ENCODE measurements at regions not wholly inside any gene's neighbourhood (a gene's known extent, or its start where the extent isn't known, plus 50 kb on each side); places are given as distances from the start of the nearest gene placed in this dataset.
"Not testable (repeated sequence)": the region's sequence is repeated elsewhere in the genome, so short reads cannot be mapped to it uniquely, and the experiment has no call there.

DNA sequence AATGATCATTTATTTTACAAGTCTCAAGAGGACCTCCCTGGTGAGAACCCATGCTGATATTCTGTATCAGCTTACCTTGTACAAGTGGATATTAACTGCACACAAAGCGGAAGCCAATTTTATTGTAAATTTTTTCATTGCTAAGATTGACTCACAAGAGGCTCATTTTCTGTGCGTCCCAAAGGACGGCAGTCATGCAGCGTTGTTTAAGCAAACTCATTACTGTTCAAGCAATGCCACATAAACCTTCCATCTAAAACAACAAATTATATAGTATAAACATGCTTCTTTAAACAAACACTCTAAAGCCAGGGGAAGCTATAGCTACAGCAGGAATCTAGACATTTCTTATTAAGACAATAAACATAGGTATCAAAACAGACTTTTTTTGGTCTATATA is 575.3 kb downstream of the FRK start:
- H2AFZ ChIP-seq (ENCODE audit: insufficient read depth, low read depth, low read length, poor library complexity, severe bottlenecking): no peak overlapping the region
- Mint-ChIP-seq H3K36me3 (no peaks in the 10 kb centered on the region), H3K27ac (no peak overlapping the region), H3K4me1 (no peaks in the 10 kb centered on the region), H3K9me3 (peaks cover 0 to 15% (median 3%) of the 10 kb centered on the region in 7 donors), H3K4me3 (no peak overlapping the region), H3K27me3 (ENCODE audit: low read depth in 3 of 3) (no peaks in the 10 kb centered on the region)
- intact Hi-C loops (cut with micrococcal nuclease): no loop called here
- H4K20me1 ChIP-seq (ENCODE audit: insufficient read depth, low read length): no peaks in the 10 kb centered on the region
- TF ChIP-seq, protein P1, sequence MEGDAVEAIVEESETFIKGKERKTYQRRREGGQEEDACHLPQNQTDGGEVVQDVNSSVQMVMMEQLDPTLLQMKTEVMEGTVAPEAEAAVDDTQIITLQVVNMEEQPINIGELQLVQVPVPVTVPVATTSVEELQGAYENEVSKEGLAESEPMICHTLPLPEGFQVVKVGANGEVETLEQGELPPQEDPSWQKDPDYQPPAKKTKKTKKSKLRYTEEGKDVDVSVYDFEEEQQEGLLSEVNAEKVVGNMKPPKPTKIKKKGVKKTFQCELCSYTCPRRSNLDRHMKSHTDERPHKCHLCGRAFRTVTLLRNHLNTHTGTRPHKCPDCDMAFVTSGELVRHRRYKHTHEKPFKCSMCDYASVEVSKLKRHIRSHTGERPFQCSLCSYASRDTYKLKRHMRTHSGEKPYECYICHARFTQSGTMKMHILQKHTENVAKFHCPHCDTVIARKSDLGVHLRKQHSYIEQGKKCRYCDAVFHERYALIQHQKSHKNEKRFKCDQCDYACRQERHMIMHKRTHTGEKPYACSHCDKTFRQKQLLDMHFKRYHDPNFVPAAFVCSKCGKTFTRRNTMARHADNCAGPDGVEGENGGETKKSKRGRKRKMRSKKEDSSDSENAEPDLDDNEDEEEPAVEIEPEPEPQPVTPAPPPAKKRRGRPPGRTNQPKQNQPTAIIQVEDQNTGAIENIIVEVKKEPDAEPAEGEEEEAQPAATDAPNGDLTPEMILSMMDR (IDR thresholded peaks at IDR 0.05): no peak
- H3K4me2 ChIP-seq (replicated peaks; ENCODE audit: extremely low read depth, low read length, poor library complexity, severe bottlenecking): no peak overlapping the region
- DNase-seq: no peak
- H3K4me1 ChIP-seq (ENCODE audit: control insufficient read depth in 1 of 2, insufficient read depth in 2 of 2, low read length in 2 of 2): no peaks in the 10 kb centered on the region
- no peak overlapping the region for H3K9ac ChIP-seq (ENCODE audit: insufficient read depth, low read length, poor library complexity, severe bottlenecking)
- peaks cover 8 to 14% of the 10 kb centered on the region in 2 donors for H3K9me3 ChIP-seq (replicated peaks in 1 of 2; ENCODE audit: control insufficient read depth in 1 of 2, insufficient read depth in 1 of 2, low read length in 2 of 2)
- H3K4me3 ChIP-seq (replicated peaks in 1 of 3; ENCODE audit: low read depth in 2 of 3, low read length in 3 of 3): no peak overlapping the region
- WGBS (ENCODE audit: insufficient coverage): no CpG with 5 or more reads among the region's 4 CpGs
- no peaks in the 10 kb centered on the region for H3K36me3 ChIP-seq (replicated peaks in 1 of 2; ENCODE audit: control insufficient read depth in 1 of 2, insufficient read depth in 2 of 2, low read length in 2 of 2)
- H3K27me3 ChIP-seq (ENCODE audit: control insufficient read depth in 2 of 2, insufficient read depth in 2 of 2, low read length in 2 of 2): no peaks in the 10 kb centered on the region
- no peak overlapping the region for H3K27ac ChIP-seq (ENCODE audit: low read depth in 1 of 2, low read length in 2 of 2)
- no peaks in the 10 kb centered on the region for H3K79me2 ChIP-seq (ENCODE audit: insufficient read depth, low read length)

DNA sequence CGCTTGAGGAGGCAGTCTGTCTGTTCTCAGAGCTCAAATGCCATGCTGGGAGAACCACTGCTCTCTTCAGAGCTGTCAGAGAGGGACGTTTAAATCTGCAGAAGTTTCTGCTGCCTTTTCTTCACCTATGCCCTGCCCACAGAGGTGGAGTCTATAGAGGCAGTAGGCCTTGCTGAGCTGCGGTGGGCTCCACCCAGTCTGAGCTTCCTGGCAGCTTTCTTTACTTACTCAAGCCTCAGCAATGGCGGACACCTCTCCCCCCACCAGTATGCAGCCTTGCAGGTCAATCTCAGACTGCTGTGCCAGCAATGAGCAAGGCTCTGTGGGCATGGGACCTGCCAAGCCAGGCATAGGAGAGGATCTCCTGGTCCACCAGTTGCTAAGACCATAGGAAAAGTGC is 580.1 kb downstream of the FRK start:
- Mint-ChIP-seq H3K9me3 (peaks cover 0 to 16% (median 10%) of the 10 kb centered on the region in 7 donors), H3K27ac (peak overlapping the region in 1 of 7 donors; percentile 5)
- intact Hi-C loops (cut with micrococcal nuclease); H3K4me1 ChIP-seq (ENCODE audit: control insufficient read depth in 1 of 2, insufficient read depth in 2 of 2, low read length in 2 of 2); H3K27me3 Mint-ChIP-seq (ENCODE audit: low read depth in 3 of 3); H3K4me3 ChIP-seq (replicated peaks in 1 of 3; ENCODE audit: low read depth in 2 of 3, low read length in 3 of 3); H4K20me1 ChIP-seq (ENCODE audit: insufficient read depth, low read length); H3K4me2 ChIP-seq (replicated peaks; ENCODE audit: extremely low read depth, low read length, poor library complexity, severe bottlenecking); H3K27ac ChIP-seq (ENCODE audit: low read depth in 1 of 2, low read length in 2 of 2); H3K27me3 ChIP-seq (ENCODE audit: control insufficient read depth in 2 of 2, insufficient read depth in 2 of 2, low read length in 2 of 2); H2AFZ ChIP-seq (ENCODE audit: insufficient read depth, low read depth, low read length, poor library complexity, severe bottlenecking); H3K36me3 ChIP-seq (replicated peaks in 1 of 2; ENCODE audit: control insufficient read depth in 1 of 2, insufficient read depth in 2 of 2, low read length in 2 of 2); H3K79me2 ChIP-seq (ENCODE audit: insufficient read depth, low read length); DNase-seq; H3K36me3 Mint-ChIP-seq; H3K4me3 Mint-ChIP-seq; H3K9ac ChIP-seq (ENCODE audit: insufficient read depth, low read length, poor library complexity, severe bottlenecking); H3K4me1 Mint-ChIP-seq: not testable (repeated sequence)
- H3K9me3 ChIP-seq (replicated peaks in 1 of 2; ENCODE audit: control insufficient read depth in 1 of 2, insufficient read depth in 1 of 2, low read length in 2 of 2): peaks cover 10 to 13% of the 10 kb centered on the region in 2 donors
- WGBS (ENCODE audit: insufficient coverage): 71% methylated on average over 3 of the region's 4 CpGs
